NCI-H1092 treated with DMSO at 0.1 percent for 48 hours (cell line): ENCODE measurements at regions not wholly inside any gene's neighbourhood (a gene's known extent, or its start where the extent isn't known, plus 50 kb on each side); places are given as distances from the start of the nearest gene placed in this dataset.

Experiments
- DNase-seq: peaks from one replicate; lab custom pipeline; 2025; lab: John Stamatoyannopoulos, UW

GRCh38 chr18:72086421-72086820 is 457.7 kb downstream of the CBLN2 start:
- peak; percentile 16 for DNase-seq

- DNase-seq, result no peak
These were observed 469.1 kb downstream of the CBLN2 start for GRCh38 chr18:72075040-72075439.

- peak; percentile 76 for DNase-seq
These were observed 481.1 kb downstream of the CBLN2 start for GRCh38 chr18:72063001-72063400.

- DNase-seq, result no peak
These were observed 485.3 kb downstream of the CBLN2 start for GRCh38 chr18:72058851-72059250.

DNA sequence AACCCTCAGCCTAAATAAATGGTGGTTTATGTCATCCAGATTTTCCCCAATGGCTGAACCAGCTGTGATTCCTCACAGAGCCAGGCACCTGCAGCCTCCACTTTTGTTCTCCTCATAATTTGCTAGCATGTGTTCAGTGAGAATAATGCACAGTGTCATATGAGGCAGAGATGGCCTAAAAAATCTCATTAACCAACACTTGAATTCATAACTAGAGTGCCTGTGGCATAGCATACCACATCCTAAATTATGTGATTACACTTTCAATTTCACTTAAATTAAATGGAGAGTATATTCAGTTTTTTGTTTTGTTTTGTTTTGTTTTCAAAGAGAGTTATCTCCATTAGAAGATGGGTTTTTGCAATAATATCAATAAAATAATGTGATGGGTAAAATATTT is 488.0 kb downstream of the CBLN2 start:
- DNase-seq, result peak; percentile 44

GRCh38 chr18:72041313-72042032 is 502.7 kb downstream of the CBLN2 start:
- DNase-seq, result no peak

DNA sequence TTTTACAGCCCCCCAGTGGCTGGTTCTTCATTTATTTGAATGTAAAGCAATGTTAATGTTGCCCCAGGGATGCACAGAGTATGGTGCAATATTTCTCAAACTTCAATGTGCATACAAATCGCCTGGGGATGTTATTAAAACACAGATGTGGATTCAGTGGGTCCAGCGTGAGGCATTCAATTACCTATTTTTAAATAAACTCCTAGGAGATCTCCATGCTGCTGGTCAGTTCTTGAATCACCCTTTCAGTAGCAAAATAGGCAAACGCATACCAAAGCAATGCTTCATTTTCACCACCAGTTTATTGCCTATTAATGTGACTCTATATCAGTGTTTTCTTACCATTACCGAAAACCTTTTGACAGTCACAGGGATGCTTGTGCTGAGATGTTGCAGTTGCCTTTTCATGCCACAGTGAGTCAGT is 530.7 kb downstream of the CBLN2 start:
- DNase-seq, result no peak

DNA sequence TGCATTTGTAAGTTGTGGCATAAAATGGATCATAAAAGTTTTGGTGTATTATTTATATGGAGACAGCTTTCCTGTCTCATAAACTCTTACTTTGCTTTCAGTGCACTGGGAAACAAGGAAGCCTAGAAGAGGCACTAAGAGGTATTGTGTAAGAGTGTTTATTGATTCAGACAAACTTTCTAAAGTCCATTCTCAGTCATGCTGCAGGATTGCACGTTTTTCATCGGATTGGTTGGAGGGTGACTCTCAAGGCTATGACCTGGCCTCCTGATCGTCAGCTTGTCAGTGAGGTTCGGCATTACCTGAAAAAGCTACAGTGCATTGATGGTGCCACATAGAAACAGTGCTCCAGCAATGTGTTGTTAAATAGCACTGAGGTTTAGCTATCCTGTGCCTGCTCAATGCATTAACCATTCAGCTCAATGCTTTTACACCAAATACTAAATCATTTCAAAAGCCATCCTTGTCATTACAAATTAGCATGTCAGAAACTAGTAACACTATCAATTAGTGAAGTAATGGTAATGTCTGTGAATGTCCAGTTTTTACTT is 545.5 kb downstream of the CBLN2 start:
- DNase-seq, result no peak

DNA sequence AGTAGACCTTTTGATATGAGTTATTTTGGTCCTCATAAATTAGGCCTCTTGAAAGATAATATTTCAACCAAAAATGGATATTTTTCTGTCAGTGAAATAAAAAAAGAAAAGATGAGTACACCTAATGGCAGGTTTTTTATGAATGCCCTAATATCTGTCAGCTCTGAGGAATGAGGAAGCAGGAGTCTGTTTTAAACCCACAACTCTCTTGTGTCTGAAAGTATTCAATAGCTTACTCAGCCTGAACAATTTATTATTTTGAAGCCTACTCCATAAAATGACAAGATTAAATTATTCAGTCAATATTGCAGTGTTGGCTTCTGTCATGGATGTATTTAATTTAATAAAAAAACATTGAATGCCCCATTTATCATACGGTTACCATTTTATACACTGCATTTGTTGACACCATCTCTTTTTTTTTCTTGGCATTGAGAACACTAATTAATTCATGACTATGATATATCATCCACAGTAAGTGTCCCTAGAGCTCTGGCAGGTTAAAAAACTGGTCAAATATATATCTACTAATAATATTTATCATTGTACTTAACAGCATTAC is 548.2 kb downstream of the CBLN2 start:
- DNase-seq, result no peak

DNA sequence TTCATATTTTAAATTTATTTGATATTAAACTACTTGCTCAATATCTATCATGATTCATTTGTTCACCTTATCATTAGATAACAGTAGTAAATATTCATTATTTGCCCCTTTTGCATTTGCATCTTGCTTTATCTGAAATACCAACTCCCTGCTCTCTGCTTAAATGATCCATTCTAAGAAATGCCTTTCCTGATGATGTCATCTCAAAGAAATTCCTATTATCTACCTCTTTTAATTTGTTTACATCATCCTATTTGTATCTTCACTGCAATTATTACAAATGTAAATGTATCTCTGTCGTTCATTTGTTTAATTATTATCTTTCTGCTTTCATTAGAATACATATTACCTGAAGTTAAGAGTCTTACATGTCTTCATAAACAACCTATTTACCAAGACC is 549.9 kb downstream of the CBLN2 start:
- no peak for DNase-seq

GRCh38 chr18:71989616-71990015 is 554.5 kb downstream of the CBLN2 start:
- DNase-seq, result no peak

- DNase-seq, result no peak
These were observed 557.6 kb downstream of the CBLN2 start for GRCh38 chr18:71986351-71987050.

GRCh38 chr18:71976744-71977143 is 567.4 kb downstream of the CBLN2 start:
- DNase-seq, result no peak

DNA sequence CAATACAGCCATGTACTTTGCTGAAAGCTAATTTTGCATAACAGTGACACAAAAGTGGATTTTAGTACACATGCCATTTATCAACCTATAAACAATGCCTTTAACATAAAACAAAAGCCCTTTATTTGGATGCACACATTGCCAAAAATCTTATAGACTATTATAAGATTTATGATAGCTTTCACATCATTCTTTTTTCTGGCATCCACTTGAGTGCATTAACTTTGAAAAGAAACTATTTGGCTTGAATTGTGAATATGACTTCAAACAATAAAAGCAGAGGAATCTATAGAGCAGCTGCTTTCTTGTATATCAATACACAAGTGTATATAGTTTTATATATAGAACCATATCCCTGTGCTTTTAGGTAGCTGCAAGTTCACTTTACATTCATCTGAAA is 577.4 kb downstream of the CBLN2 start:
- no peak for DNase-seq

GRCh38 chr18:71958605-71959004 is 585.5 kb downstream of the CBLN2 start:
- DNase-seq, result no peak

DNA sequence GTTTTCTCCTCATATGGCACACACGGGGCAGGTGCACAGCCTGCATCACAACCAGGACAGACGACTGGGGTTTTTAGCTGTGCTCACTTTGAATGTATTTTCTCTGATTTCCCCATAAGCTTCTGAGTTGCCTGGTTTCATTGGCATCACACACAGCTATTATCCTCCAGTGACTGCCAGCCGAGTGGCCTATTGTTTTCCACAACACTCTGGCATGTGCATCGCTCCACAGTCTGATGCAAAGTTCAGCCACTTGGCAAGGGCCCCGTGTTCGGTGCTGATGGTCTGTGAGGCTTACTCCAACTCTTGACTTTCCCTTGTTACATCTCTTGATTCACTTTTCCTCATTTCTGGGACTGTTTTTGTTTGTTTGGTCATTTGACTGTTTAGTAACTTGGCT is 593.1 kb downstream of the CBLN2 start:
- DNase-seq, result no peak

DNA sequence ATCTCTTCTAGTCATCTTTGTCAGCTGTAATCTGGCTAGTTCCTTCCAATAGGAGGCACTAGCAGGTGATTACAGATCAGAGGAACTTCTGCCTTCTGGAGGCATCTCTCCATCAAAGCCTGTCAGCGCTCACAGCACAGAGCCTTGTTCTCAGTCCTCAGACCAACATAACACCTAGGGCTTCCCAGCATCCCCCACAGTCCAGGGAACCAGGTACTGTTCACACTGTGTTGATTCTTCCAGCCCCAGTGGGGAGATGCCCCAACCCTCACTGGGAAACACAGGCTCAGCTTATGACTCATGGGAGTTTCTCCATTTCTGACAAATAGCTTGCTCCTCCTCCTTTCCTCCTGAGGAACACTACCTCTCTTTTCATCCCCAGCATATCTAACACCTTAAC is 601.7 kb downstream of the CBLN2 start:
- no peak for DNase-seq

GRCh38 chr18:71939483-71939882 is 604.7 kb downstream of the CBLN2 start:
- DNase-seq, result no peak

DNA sequence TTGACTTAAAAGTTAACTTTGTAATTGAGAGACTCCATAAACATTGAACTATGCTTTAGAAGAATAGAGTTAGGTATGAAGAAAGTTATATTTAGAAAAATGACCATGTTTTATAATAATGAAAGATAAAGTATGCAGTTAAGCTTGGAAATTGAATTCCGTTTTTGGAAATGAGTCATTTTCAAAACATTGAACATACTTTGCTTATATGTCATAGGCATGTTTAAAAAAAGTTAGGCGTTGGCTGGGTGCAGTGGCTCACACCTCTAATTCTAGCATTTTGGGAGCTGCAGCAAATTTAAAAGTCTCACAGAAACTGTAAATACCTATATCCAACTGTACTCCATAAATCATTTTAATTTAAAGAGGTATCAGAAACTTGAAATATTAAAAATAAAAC is 607.4 kb downstream of the CBLN2 start:
- DNase-seq, result no peak

- no peak for DNase-seq
These were observed 624.9 kb downstream of the CBLN2 start for GRCh38 chr18:71919211-71919610.

DNA sequence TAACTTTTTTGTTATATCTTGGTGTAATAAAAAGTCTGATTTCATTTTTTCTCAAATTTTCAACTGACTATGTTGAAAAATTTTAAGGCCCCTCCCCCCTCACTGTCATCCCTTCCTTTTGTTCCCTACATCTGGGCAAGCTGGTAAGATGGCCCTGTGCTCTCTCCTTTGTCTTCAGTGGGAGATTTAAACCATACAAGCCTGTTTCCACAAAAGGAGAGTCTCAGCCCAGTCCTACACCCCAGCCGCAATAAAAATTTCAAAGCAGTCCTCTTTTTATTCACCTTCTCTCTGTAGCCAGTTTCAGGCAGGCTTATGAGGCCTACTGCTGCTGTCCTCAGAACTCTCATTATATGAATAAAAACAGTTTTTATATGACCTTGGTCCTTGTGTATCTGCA is 630.5 kb downstream of the CBLN2 start:
- no peak for DNase-seq

DNA sequence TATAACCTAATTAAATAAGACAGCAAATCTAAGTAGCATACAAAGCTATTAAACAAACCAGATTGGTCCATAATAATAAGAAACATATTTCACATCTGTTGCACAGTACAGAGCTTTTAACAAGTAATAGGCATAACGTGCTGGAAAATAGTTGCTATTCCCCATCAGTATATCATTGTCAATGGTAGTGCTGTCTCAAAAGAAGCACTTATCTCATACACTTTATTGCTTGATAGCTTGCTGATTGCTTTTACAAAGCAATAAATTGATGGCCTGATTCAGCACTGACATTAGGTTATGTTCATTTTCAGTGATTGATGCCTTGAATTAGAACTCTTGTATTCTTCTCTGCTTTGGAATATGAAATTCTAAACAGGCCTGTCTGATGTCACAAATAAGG is 641.7 kb downstream of the CBLN2 start:
- peak; percentile 59 for DNase-seq
